PC-9 (cell line): ENCODE measurements at regions not wholly inside any gene's neighbourhood (a gene's known extent, or its start where the extent isn't known, plus 50 kb on each side); places are given as distances from the start of the nearest gene placed in this dataset.

Source experiments
- BruUV-seq: library from RNA; stranded (reverse); fragments of 400-500 nt; replicated peaks from 2 replicates; lab custom pipeline; 2021; lab: Mats Ljungman, UMichigan
- CTCF ChIA-PET: fragments of 300-600 bp; sonication (Branson Sonifier 250); formaldehyde crosslinking; loops from one replicate; lab custom pipeline; 2022; ENCODE audit warnings: antibody characterized with exemption; lab: Charles Lee
- POLR2A ChIA-PET: fragments of 300-600 bp; sonication (Branson Sonifier 250); formaldehyde crosslinking; loops from one replicate; lab custom pipeline; 2022; ENCODE audit warnings: antibody characterized with exemption; ENCODE audit not compliant: unreplicated experiment; lab: Charles Lee
- DNase-seq, 2 experiments: peaks; one replicate each; pipeline versions ENCODE4 v3.0.0 to v3.0.0-alpha.2; 2015 to 2022; ENCODE audit warnings: mixed read lengths in 1 of 2
- H2AFZ ChIP-seq: fragments of 200-600 bp; sonication (generic); 2 replicates; pipeline ENCODE4 v1.8.1; 2017; ENCODE audit warnings: antibody characterized with exemption
- H3F3A ChIP-seq: fragments of 200-600 bp; sonication (generic); 2 replicates; pipeline ENCODE4 v1.8.1; 2017; ENCODE audit warnings: antibody characterized with exemption, mild to moderate bottlenecking, low read depth; ENCODE audit not compliant: insufficient read depth
- H3K27ac ChIP-seq: fragments of 200-600 bp; sonication (generic); 2 replicates; pipeline ENCODE4 v1.6.1; 2016; ENCODE audit warnings: mixed run types
- H3K27me3 ChIP-seq: fragments of 200-600 bp; sonication (generic); 2 replicates; pipeline ENCODE4 v1.6.1; 2016; ENCODE audit warnings: low read depth, mixed run types; ENCODE audit not compliant: insufficient read depth
- H3K36me3 ChIP-seq: fragments of 200-600 bp; sonication (generic); 2 replicates; pipeline ENCODE4 v1.6.1; 2016; ENCODE audit warnings: low read depth, mixed run types
- H3K4me1 ChIP-seq: fragments of 200-600 bp; sonication (generic); replicated peaks from 2 replicates; pipeline ENCODE4 v1.6.1; 2016; ENCODE audit warnings: mixed run types; ENCODE audit not compliant: insufficient read depth
- H3K4me2 ChIP-seq: fragments of 200-600 bp; sonication (generic); 2 replicates; pipeline ENCODE4 v1.6.1; 2017; ENCODE audit warnings: mixed run types
- H3K4me3 ChIP-seq: fragments of 200-600 bp; sonication (generic); 2 replicates; pipeline ENCODE4 v1.6.1; 2016; ENCODE audit warnings: mixed run types
- H3K79me2 ChIP-seq: fragments of 200-600 bp; sonication (generic); 2 replicates; pipeline ENCODE4 v1.6.1; 2017; ENCODE audit warnings: low read depth, mixed run types
- H3K9me2 ChIP-seq: fragments of 200-600 bp; sonication (generic); 2 replicates; pipeline ENCODE4 v1.8.1; 2017; ENCODE audit warnings: mild to moderate bottlenecking; ENCODE audit not compliant: insufficient read depth
- H3K9me3 ChIP-seq: fragments of 200-600 bp; sonication (generic); 2 replicates; pipeline ENCODE4 v1.8.1; 2016; ENCODE audit warnings: low read depth; ENCODE audit not compliant: insufficient read depth
- H4K20me1 ChIP-seq: fragments of 200-600 bp; sonication (generic); 2 replicates; pipeline ENCODE4 v1.8.1; 2017; ENCODE audit not compliant: insufficient read depth
- EZH2 ChIP-seq: fragments of 200-600 bp; sonication (generic); IDR thresholded peaks from 2 replicates; pipeline ENCODE4 v1.8.0; 2017; ENCODE audit warnings: antibody characterized with exemption, low read depth
- intact Hi-C: fragments of 100-400 bp; cut with micrococcal nuclease; formaldehyde crosslinking; loops from one replicate; pipeline ENCODE4 v1.10.0; 2022; ENCODE audit not compliant: unreplicated experiment
- TF ChIP-seq, protein P1 (sequence below): fragments of 200-600 bp; sonication (generic); conservative IDR thresholded peaks from 2 replicates; pipeline ENCODE4 v1.6.1; 2017; ENCODE audit warnings: mixed run types, antibody characterized with exemption, mild to moderate bottlenecking, moderate library complexity

DNA sequence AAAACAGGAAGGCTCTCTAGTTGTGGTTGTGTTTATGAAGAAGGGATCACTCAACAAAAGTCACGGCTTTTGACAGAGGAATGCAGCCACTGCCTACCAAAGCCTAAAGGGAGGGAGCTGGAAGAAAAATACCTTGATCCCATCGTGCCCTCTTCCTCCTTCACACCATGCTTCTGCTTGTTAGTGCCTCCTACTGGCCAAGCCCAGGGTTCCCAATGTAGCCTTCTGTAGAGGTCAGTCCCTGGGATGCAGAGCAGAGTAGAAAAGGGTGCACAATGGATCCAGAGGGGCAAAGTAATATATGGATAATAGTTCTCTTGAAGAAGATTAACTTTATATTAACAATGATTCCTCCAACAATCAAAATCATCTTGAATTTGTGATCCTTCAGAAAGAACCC lies 293.5 kb upstream of the FERMT1 start:
- ChIA-PET CTCF (no interaction called here), POLR2A (no interaction called here)
- intact Hi-C loops: no loop called here
- H4K20me1 ChIP-seq: no peaks in the 10 kb centered on the region
- H3K4me3 ChIP-seq: no peak overlapping the region
- TF ChIP-seq, protein P1, sequence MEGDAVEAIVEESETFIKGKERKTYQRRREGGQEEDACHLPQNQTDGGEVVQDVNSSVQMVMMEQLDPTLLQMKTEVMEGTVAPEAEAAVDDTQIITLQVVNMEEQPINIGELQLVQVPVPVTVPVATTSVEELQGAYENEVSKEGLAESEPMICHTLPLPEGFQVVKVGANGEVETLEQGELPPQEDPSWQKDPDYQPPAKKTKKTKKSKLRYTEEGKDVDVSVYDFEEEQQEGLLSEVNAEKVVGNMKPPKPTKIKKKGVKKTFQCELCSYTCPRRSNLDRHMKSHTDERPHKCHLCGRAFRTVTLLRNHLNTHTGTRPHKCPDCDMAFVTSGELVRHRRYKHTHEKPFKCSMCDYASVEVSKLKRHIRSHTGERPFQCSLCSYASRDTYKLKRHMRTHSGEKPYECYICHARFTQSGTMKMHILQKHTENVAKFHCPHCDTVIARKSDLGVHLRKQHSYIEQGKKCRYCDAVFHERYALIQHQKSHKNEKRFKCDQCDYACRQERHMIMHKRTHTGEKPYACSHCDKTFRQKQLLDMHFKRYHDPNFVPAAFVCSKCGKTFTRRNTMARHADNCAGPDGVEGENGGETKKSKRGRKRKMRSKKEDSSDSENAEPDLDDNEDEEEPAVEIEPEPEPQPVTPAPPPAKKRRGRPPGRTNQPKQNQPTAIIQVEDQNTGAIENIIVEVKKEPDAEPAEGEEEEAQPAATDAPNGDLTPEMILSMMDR: no peak
- no peak for TF ChIP-seq EZH2
- no peak for DNase-seq
- no peaks in the 10 kb centered on the region for H3F3A ChIP-seq
- no peak overlapping the region for H3K27ac ChIP-seq
- H3K4me1 ChIP-seq: peaks cover 4% of the 10 kb centered on the region; the same call in 1 of the 2 replicates
- no peaks in the 10 kb centered on the region for H3K9me3 ChIP-seq
- no peak overlapping the region for H2AFZ ChIP-seq
- no peaks in the 10 kb centered on the region for H3K9me2 ChIP-seq
- no peaks in the 10 kb centered on the region for H3K36me3 ChIP-seq
- H3K27me3 ChIP-seq: peaks cover 3% of the 10 kb centered on the region; the same call in 1 of the 2 replicates
- no peak overlapping the region for H3K4me2 ChIP-seq
- no TSS peak for BruUV-seq
- no peaks in the 10 kb centered on the region for H3K79me2 ChIP-seq

DNA sequence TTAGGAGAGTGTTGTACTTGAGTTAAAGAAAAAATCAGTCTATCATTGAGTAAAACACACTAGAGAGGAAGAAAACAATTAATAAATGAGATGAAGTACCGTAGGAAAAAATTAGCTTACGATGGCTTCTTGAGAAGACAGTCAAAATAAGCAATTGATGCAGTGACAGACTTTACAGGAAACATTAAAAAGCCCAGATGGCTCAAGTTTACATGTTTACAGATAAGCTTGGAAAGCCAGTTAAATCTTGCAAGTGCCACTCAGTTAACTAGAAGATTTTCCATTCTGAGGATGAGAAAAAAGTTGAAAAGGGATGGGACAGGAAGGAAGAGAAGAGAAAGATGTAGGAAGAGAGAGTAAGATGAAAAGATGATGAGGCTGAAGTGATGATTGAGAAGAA lies 288.8 kb upstream of the FERMT1 start:
- Histone ChIP-seq H4K20me1 (no peaks in the 10 kb centered on the region), H3K4me1 (no peaks in the 10 kb centered on the region), H3K4me2 (no peak overlapping the region), H3K4me3 (no peak overlapping the region), H3K79me2 (no peaks in the 10 kb centered on the region), H2AFZ (no peak overlapping the region), H3F3A (no peaks in the 10 kb centered on the region), H3K9me3 (no peaks in the 10 kb centered on the region), H3K27me3 (peaks cover 3% of the 10 kb centered on the region; the same call in 1 of the 2 replicates), H3K36me3 (no peaks in the 10 kb centered on the region), H3K27ac (no peak overlapping the region), H3K9me2 (no peaks in the 10 kb centered on the region)
- no peak for DNase-seq
- ChIA-PET POLR2A (no interaction called here), CTCF (no interaction called here)
- TF ChIP-seq, protein P1: no peak
- TF ChIP-seq EZH2: no peak
- intact Hi-C loops: no loop called here
- no TSS peak for BruUV-seq

DNA sequence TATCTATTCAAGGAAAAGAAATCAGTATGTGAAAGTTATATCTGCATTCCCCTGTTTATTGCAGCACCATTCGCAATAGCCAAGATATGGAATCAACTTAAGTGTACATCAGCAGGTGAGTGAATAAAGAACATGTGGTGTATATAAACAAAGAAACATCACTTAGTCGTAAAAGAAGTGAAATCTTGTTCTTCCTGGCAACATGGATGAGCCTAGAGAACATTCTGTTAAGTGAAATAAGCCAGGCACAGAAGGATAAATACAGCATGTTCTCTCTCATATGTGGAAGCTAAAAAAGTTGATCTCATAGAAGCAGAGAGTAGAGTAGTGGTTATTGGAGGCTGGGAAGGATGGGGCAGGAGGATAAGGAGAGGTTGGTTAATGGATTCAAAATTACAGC lies 287.9 kb upstream of the FERMT1 start:
- Histone ChIP-seq H3K27ac (no peak overlapping the region), H3K9me3 (no peaks in the 10 kb centered on the region), H2AFZ (no peak overlapping the region), H4K20me1 (no peaks in the 10 kb centered on the region), H3K27me3 (no peaks in the 10 kb centered on the region), H3F3A (no peaks in the 10 kb centered on the region), H3K9me2 (no peaks in the 10 kb centered on the region), H3K4me1 (no peaks in the 10 kb centered on the region), H3K36me3 (no peaks in the 10 kb centered on the region), H3K4me2 (no peak overlapping the region), H3K4me3 (no peak overlapping the region), H3K79me2 (no peaks in the 10 kb centered on the region)
- TF ChIP-seq EZH2: no peak
- TF ChIP-seq, protein P1: no peak
- no TSS peak for BruUV-seq
- POLR2A ChIA-PET: no interaction called here
- CTCF ChIA-PET: no interaction called here
- intact Hi-C loops: no loop called here
- DNase-seq: no peak
